ENCODE measurements at regions not wholly inside any gene's neighbourhood (a gene's known extent, or its start where the extent isn't known, plus 50 kb on each side); places are given as distances from the start of the nearest gene placed in this dataset.
"Not testable (repeated sequence)": the region's sequence is repeated elsewhere in the genome, so short reads cannot be mapped to it uniquely, and the experiment has no call there.

DNA sequence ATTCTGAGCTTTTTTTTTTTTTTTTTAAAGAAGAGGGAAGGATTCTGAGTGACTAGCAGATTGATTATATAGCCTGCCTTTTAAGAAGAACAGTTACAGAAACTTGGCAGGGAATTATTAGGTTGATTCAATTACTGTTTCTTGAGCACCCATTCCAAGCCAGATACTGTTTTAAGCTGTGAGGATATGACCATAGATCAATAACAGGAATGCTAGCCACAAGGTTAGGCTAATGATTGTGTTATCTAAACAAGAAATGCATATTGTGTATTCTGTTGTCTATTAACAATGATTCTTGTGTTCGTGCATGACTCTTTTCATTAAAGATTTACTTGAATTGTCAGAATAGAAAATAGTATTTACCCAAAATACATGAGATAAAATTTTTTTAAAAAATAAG is 67.1 kb downstream of the PRORP start:
- no TSS peak for BruUV-seq (replicated peaks)
- Histone ChIP-seq H3K4me1 (ENCODE audit: insufficient read depth, low read length, poor library complexity, severe bottlenecking) (no peaks in the 10 kb centered on the region), H4K20me1 (ENCODE audit: insufficient read depth, low read length) (no peaks in the 10 kb centered on the region), H3K9me2 (ENCODE audit: insufficient read depth, low read length) (no peaks in the 10 kb centered on the region), H2AFZ (ENCODE audit: low read length) (no peak overlapping the region), H3K36me3 (ENCODE audit: insufficient read depth, low read length) (peaks cover 24% of the 10 kb centered on the region), H3K79me2 (ENCODE audit: insufficient read depth, low read depth, low read length) (no peaks in the 10 kb centered on the region), H3K4me3 (ENCODE audit: low read depth, low read length, poor library complexity, severe bottlenecking) (no peak overlapping the region), H3K27ac (ENCODE audit: low read depth, low read length, poor library complexity, severe bottlenecking) (no peak overlapping the region), H3K9me3 (ENCODE audit: low read length) (no peaks in the 10 kb centered on the region), H3K4me2 (ENCODE audit: low read length) (no peak overlapping the region)
- ChIA-PET CTCF (ENCODE audit: unreplicated experiment) (no interaction called here), POLR2A (interaction anchor here (0.6 to 1.2 kb wide), 4 partner anchors 8 to 377 kb away, joined by 3 to 4 read pairs (median 3); no protein-coding TSS in a partner anchor)
- intact Hi-C loops (cut with micrococcal nuclease; ENCODE audit: unreplicated experiment), result no loop called here
- TF ChIP-seq EZH2phosphoT487 (IDR thresholded peaks at IDR 0.05; ENCODE audit: borderline replicate concordance, low read depth, low read length), result no peak
- TF ChIP-seq, protein P1, sequence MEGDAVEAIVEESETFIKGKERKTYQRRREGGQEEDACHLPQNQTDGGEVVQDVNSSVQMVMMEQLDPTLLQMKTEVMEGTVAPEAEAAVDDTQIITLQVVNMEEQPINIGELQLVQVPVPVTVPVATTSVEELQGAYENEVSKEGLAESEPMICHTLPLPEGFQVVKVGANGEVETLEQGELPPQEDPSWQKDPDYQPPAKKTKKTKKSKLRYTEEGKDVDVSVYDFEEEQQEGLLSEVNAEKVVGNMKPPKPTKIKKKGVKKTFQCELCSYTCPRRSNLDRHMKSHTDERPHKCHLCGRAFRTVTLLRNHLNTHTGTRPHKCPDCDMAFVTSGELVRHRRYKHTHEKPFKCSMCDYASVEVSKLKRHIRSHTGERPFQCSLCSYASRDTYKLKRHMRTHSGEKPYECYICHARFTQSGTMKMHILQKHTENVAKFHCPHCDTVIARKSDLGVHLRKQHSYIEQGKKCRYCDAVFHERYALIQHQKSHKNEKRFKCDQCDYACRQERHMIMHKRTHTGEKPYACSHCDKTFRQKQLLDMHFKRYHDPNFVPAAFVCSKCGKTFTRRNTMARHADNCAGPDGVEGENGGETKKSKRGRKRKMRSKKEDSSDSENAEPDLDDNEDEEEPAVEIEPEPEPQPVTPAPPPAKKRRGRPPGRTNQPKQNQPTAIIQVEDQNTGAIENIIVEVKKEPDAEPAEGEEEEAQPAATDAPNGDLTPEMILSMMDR (conservative IDR thresholded peaks at IDR 0.05; ENCODE audit: low read length), result no peak
- no peak for DNase-seq (ENCODE audit: low spot score)

DNA sequence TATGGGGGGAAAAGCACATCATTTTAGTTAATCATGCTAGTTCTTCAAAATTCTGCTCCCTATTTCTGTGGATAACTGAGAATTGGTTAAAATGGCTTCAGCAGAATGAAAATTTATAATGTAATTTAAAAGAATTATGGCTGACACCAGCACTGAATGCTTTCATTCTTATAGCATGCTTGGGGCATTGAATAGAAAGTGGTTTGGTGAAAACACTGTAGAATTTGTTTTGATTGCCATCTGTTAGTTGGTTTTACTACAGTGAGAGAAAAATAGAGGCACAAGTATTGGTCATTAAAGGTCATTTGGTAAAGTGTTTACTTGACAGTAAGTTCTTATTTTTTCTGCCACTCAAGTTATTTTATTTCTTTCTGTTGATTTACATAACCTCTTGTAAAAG is 70.8 kb downstream of the PRORP start:
- CTCF ChIA-PET (ENCODE audit: unreplicated experiment), result no interaction called here
- TF ChIP-seq, protein P1 (conservative IDR thresholded peaks at IDR 0.05; ENCODE audit: low read length), result no peak
- no peak for TF ChIP-seq EZH2phosphoT487 (IDR thresholded peaks at IDR 0.05; ENCODE audit: borderline replicate concordance, low read depth, low read length)
- POLR2A ChIA-PET, result interaction anchor here (0.6 kb wide), 1 partner anchor 216 kb away, joined by 3 read pairs; no protein-coding TSS in a partner anchor

DNA sequence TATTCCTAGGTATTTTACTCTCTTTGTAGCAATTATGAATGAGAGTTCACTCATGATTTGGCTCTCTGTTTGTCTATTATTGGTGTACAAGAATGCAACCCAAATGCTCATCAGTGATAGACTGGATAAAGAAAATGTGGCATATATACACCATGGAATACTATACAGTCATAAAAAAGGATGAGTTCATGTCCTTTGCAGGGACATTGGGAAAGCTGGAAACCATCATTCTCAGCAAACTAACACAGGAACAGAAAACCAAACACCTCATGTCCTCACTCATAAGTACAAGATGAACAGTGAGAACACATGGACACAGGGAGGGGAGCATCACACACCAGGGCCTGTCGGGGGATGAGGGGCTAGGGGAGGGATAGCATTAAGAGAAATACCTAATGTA is 71.8 kb downstream of the PRORP start:
- H3K79me2 ChIP-seq (ENCODE audit: insufficient read depth, low read depth, low read length); POLR2A ChIA-PET; H4K20me1 ChIP-seq (ENCODE audit: insufficient read depth, low read length); DNase-seq (ENCODE audit: low spot score); H2AFZ ChIP-seq (ENCODE audit: low read length); H3K9me2 ChIP-seq (ENCODE audit: insufficient read depth, low read length); CTCF ChIA-PET (ENCODE audit: unreplicated experiment); H3K4me1 ChIP-seq (ENCODE audit: insufficient read depth, low read length, poor library complexity, severe bottlenecking); H3K27ac ChIP-seq (ENCODE audit: low read depth, low read length, poor library complexity, severe bottlenecking); H3K9me3 ChIP-seq (ENCODE audit: low read length); intact Hi-C loops (cut with micrococcal nuclease; ENCODE audit: unreplicated experiment); BruUV-seq (replicated peaks); H3K4me3 ChIP-seq (ENCODE audit: low read depth, low read length, poor library complexity, severe bottlenecking); H3K4me2 ChIP-seq (ENCODE audit: low read length): not testable (repeated sequence)
- H3K36me3 ChIP-seq (ENCODE audit: insufficient read depth, low read length), result peaks cover 18% of the 10 kb centered on the region; the same call in 1 of the 2 replicates

More for the DNA sequence above, 70.8 kb downstream of the PRORP start:
- H4K20me1 ChIP-seq (ENCODE audit: insufficient read depth, low read length), result no peaks in the 10 kb centered on the region
- H3K4me1 ChIP-seq (ENCODE audit: insufficient read depth, low read length, poor library complexity, severe bottlenecking), result no peaks in the 10 kb centered on the region
- no peak overlapping the region for H2AFZ ChIP-seq (ENCODE audit: low read length)
- intact Hi-C loops (cut with micrococcal nuclease; ENCODE audit: unreplicated experiment), result no loop called here
- no peaks in the 10 kb centered on the region for H3K9me3 ChIP-seq (ENCODE audit: low read length)
- peaks cover 18% of the 10 kb centered on the region for H3K36me3 ChIP-seq (ENCODE audit: insufficient read depth, low read length)
- no peaks in the 10 kb centered on the region for H3K9me2 ChIP-seq (ENCODE audit: insufficient read depth, low read length)
- no peak overlapping the region for H3K27ac ChIP-seq (ENCODE audit: low read depth, low read length, poor library complexity, severe bottlenecking)
- H3K4me3 ChIP-seq (ENCODE audit: low read depth, low read length, poor library complexity, severe bottlenecking), result no peak overlapping the region
- no peaks in the 10 kb centered on the region for H3K79me2 ChIP-seq (ENCODE audit: insufficient read depth, low read depth, low read length)
- H3K4me2 ChIP-seq (ENCODE audit: low read length), result no peak overlapping the region
- no peak for DNase-seq (ENCODE audit: low spot score)
- BruUV-seq (replicated peaks), result no TSS peak
